H1 (cell line): ENCODE measurements at regions not wholly inside any gene's neighbourhood (a gene's known extent, or its start where the extent isn't known, plus 50 kb on each side); places are given as distances from the start of the nearest gene placed in this dataset.
A peak's percentile ranks its signal among the peaks of the same experiment; 100 is the strongest.

ENCODE experiments used
- CTCF ChIA-PET: fragments of 300-600 bp; sonication (Branson Sonifier 250); formaldehyde crosslinking; loops from one replicate; lab custom pipeline; 2021; ENCODE audit not compliant: partially characterized antibody; lab: Charles Lee
- POLR2A ChIA-PET: fragments of 300-600 bp; sonication (Branson Sonifier 250); formaldehyde crosslinking; loops from one replicate; lab custom pipeline; 2021; ENCODE audit warnings: inconsistent platforms; ENCODE audit not compliant: partially characterized antibody; lab: Charles Lee
- DNase-seq, 2 experiments: peaks; one replicate each; pipeline versions ENCODE4 v3.0.0 to v3.0.0-alpha.2; 2010 to 2022; ENCODE audit warnings: low spot score in 2 of 2, low read depth in 1 of 2, mixed read lengths in 1 of 2
- FAIRE-seq: peaks from 2 replicates; lab custom pipeline; 2011; peaks lifted over from hg19 to GRCh38; lab: Jason Lieb, UNC
- H2AFZ ChIP-seq: 2 replicates; pipeline ENCODE4 v1.8.1; 2012; ENCODE audit warnings: low read length, inconsistent platforms
- H2AK5ac ChIP-seq: 2 replicates; pipeline ENCODE4 v1.6.1; 2013; ENCODE audit warnings: low read depth, low read length
- H2BK120ac ChIP-seq: replicated peaks from 2 replicates; pipeline ENCODE3; 2013; ENCODE audit warnings: low read depth, low read length, inconsistent platforms
- H2BK12ac ChIP-seq: 2 replicates; pipeline ENCODE4 v1.6.1; 2013; ENCODE audit warnings: low read depth, low read length
- H2BK15ac ChIP-seq: 2 replicates; pipeline ENCODE4 v1.6.1; 2013; ENCODE audit warnings: low read length
- H2BK20ac ChIP-seq: 2 replicates; pipeline ENCODE4 v1.6.1; 2013; ENCODE audit warnings: low read length
- H2BK5ac ChIP-seq: 2 replicates; pipeline ENCODE4 v1.6.1; 2013; ENCODE audit warnings: low read depth, low read length
- H3K14ac ChIP-seq: 2 replicates; pipeline ENCODE4 v1.6.1; 2013; ENCODE audit warnings: inconsistent platforms; ENCODE audit not compliant: insufficient read length
- H3K18ac ChIP-seq: 2 replicates; pipeline ENCODE4 v1.6.1; 2013; ENCODE audit warnings: low read length; ENCODE audit errors: extremely low read depth
- H3K23ac ChIP-seq: 2 replicates; pipeline ENCODE4 v1.6.1; 2013; ENCODE audit warnings: inconsistent platforms; ENCODE audit not compliant: insufficient read length
- H3K23me2 ChIP-seq: 2 replicates; pipeline ENCODE4 v1.6.1; 2013; ENCODE audit warnings: low read depth, low read length
- H3K27ac ChIP-seq: 2 replicates; pipeline ENCODE4 v1.6.1; 2011; ENCODE audit warnings: low read depth, low read length, inconsistent platforms
- H3K27me3 ChIP-seq, 4 experiments: replicated peaks in 1 of 4; 1 replicate in 1 of 4; 2 replicates in 3 of 4; pipeline versions ENCODE4 v1.6.1 to v1.8.1; 2011 to 2013; ENCODE audit warnings: low read length in 3 of 4, mild to moderate bottlenecking in 3 of 4, inconsistent platforms in 2 of 4, mixed read lengths in 2 of 4, moderate library complexity in 1 of 4; ENCODE audit not compliant: control insufficient read depth in 3 of 4, insufficient read depth in 3 of 4; ENCODE audit errors: extremely low read depth in 1 of 4
- H3K36me3 ChIP-seq, 4 experiments: 2 replicates each; pipeline versions ENCODE4 v1.6.1 to v1.8.1; 2011 to 2013; ENCODE audit warnings: mild to moderate bottlenecking in 4 of 4, low read length in 3 of 4, moderate library complexity in 2 of 4, control low read depth in 1 of 4, inconsistent platforms in 1 of 4; ENCODE audit not compliant: insufficient read depth in 4 of 4, control insufficient read depth in 2 of 4
- H3K4ac ChIP-seq: replicated peaks from 2 replicates; pipeline ENCODE3; 2013; ENCODE audit warnings: low read length, low read depth, mixed read lengths, inconsistent platforms; ENCODE audit not compliant: insufficient read length
- H3K4me1 ChIP-seq, 4 experiments: replicated peaks in 1 of 4; 1 replicate in 1 of 4; 2 replicates in 3 of 4; pipeline versions ENCODE4 v1.6.1 to v1.8.1; 2011 to 2013; ENCODE audit warnings: low read length in 3 of 4, inconsistent platforms in 2 of 4, mixed read lengths in 1 of 4; ENCODE audit not compliant: insufficient read depth in 4 of 4, control insufficient read depth in 3 of 4
- H3K4me2 ChIP-seq, 2 experiments: 2 replicates each; pipeline versions ENCODE4 v1.6.1 to v1.8.1; 2011 to 2013; ENCODE audit warnings: low read depth in 2 of 2, low read length in 2 of 2, control low read depth in 1 of 2, inconsistent platforms in 1 of 2, mild to moderate bottlenecking in 1 of 2; ENCODE audit not compliant: insufficient read depth in 1 of 2
- H3K4me3 ChIP-seq, 4 experiments: fragments of 200-600, 300-600 bp in 1 of 4; sonication (generic), shearing (Covaris generic), sonication (Bioruptor Twin) in 1 of 4; 2 replicates each; pipeline versions ENCODE4 v1.5.1 to v1.8.1; 2011 to 2016; ENCODE audit warnings: low read length in 4 of 4, low read depth in 3 of 4, control low read depth in 2 of 4, inconsistent platforms in 2 of 4, mild to moderate bottlenecking in 2 of 4, mixed read lengths in 1 of 4, moderate library complexity in 1 of 4; ENCODE audit not compliant: insufficient read depth in 2 of 4; ENCODE audit errors: extremely low read depth in 1 of 4
- H3K56ac ChIP-seq: replicated peaks from 2 replicates; pipeline ENCODE3; 2013; ENCODE audit warnings: low read depth, mild to moderate bottlenecking, mixed read lengths, low read length, inconsistent platforms; ENCODE audit not compliant: insufficient read length
- H3K79me1 ChIP-seq: 2 replicates; pipeline ENCODE4 v1.6.1; 2013; ENCODE audit warnings: low read depth, low read length, control low read depth
- H3K79me2 ChIP-seq, 2 experiments: 2 replicates each; pipeline versions ENCODE4 v1.6.1 to v1.8.1; 2012 to 2013; ENCODE audit warnings: low read length in 2 of 2, mild to moderate bottlenecking in 2 of 2, inconsistent platforms in 1 of 2; ENCODE audit not compliant: insufficient read depth in 2 of 2, control insufficient read depth in 1 of 2
- H3K9ac ChIP-seq, 4 experiments: replicated peaks in 1 of 4; 1 replicate in 1 of 4; 2 replicates in 3 of 4; pipeline versions ENCODE4 v1.6.1 to v1.8.1; 2011 to 2013; ENCODE audit warnings: low read depth in 3 of 4, low read length in 3 of 4, control low read depth in 2 of 4, mild to moderate bottlenecking in 2 of 4, moderate library complexity in 2 of 4, inconsistent platforms in 1 of 4; ENCODE audit errors: extremely low read depth in 1 of 4
- H3K9me3 ChIP-seq, 2 experiments: 2 replicates each; pipeline versions ENCODE4 v1.6.1 to v1.8.1; 2012 to 2013; ENCODE audit warnings: mild to moderate bottlenecking in 2 of 2, moderate library complexity in 2 of 2, control low read depth in 1 of 2, inconsistent platforms in 1 of 2, low read depth in 1 of 2, low read length in 1 of 2, mixed read lengths in 1 of 2; ENCODE audit not compliant: insufficient read depth in 2 of 2
- H4K20me1 ChIP-seq, 2 experiments: replicated peaks in 1 of 2; 2 replicates each; pipeline versions ENCODE3 to v1.8.1; 2011 to 2013; ENCODE audit warnings: inconsistent platforms in 2 of 2, low read length in 2 of 2, mild to moderate bottlenecking in 1 of 2; ENCODE audit not compliant: insufficient read depth in 2 of 2, control insufficient read depth in 1 of 2
- H4K5ac ChIP-seq: 2 replicates; pipeline ENCODE4 v1.6.1; 2013; ENCODE audit warnings: low read length, low read depth, mixed read lengths, inconsistent platforms; ENCODE audit not compliant: insufficient read length
- H4K8ac ChIP-seq: 2 replicates; pipeline ENCODE4 v1.8.0; 2013; ENCODE audit warnings: mild to moderate bottlenecking, moderate library complexity, low read length, inconsistent platforms; ENCODE audit not compliant: insufficient read depth; ENCODE audit errors: extremely low read depth
- H4K91ac ChIP-seq: replicated peaks from 2 replicates; pipeline ENCODE3; 2013; ENCODE audit warnings: low read length, mixed read lengths, inconsistent platforms; ENCODE audit not compliant: insufficient read length
- BCL11A ChIP-seq, 2 experiments: IDR thresholded peaks; one replicate each; pipeline ENCODE4 v1.6.1; 2011; ENCODE audit warnings: low read depth in 2 of 2, low read length in 2 of 2, mild to moderate bottlenecking in 2 of 2
- CBX8 ChIP-seq: fragments of 300-800, 300-1000 bp; sonication (generic); IDR thresholded peaks from 2 replicates; pipeline ENCODE4 v1.7.1; 2016; ENCODE audit warnings: low read depth, low read length, borderline replicate concordance
- CHD2 ChIP-seq: IDR thresholded peaks from 2 replicates; pipeline ENCODE4 v1.6.1; 2012; ENCODE audit warnings: low read length, improper control_type of control experiment
- CTBP2 ChIP-seq: IDR thresholded peaks from 2 replicates; pipeline ENCODE4 v1.7.0; 2011; ENCODE audit warnings: borderline replicate concordance, mild to moderate bottlenecking, moderate library complexity, mixed read lengths, low read length; ENCODE audit not compliant: insufficient read depth, insufficient read length
- JUN ChIP-seq: IDR thresholded peaks from 2 replicates; pipeline ENCODE4 v1.6.1; 2011; ENCODE audit warnings: low read depth, mild to moderate bottlenecking, improper control_type of control experiment, low read length
- POLR2A ChIP-seq, 2 experiments: IDR thresholded peaks; 1 replicate in 1 of 2; 2 replicates in 1 of 2; pipeline ENCODE4 v1.6.1; 2011; ENCODE audit warnings: low read depth in 2 of 2, low read length in 2 of 2, mild to moderate bottlenecking in 2 of 2; ENCODE audit errors: control extremely low read depth in 1 of 2
- POLR2AphosphoS5 ChIP-seq: IDR thresholded peaks from 2 replicates; pipeline ENCODE4 v1.6.1; 2011; ENCODE audit warnings: low read depth, low read length
- RNF2 ChIP-seq: fragments of 200-900, 300-1000 bp; sonication (generic); IDR thresholded peaks from 2 replicates; pipeline ENCODE4 v1.7.1; 2016; ENCODE audit warnings: borderline replicate concordance, low read depth, mild to moderate bottlenecking, antibody characterized with exemption, low read length; ENCODE audit not compliant: poor library complexity, severe bottlenecking; ENCODE audit errors: missing control alignments
- SIN3A ChIP-seq, 2 experiments: IDR thresholded peaks in 1 of 2; conservative IDR thresholded peaks in 1 of 2; 2 replicates each; pipeline ENCODE4 v1.6.1; 2011 to 2012; ENCODE audit warnings: low read length in 2 of 2, improper control_type of control experiment in 1 of 2, low read depth in 1 of 2, mild to moderate bottlenecking in 1 of 2
- TAF1 ChIP-seq: IDR thresholded peaks from 2 replicates; pipeline ENCODE4 v1.6.1; 2011; ENCODE audit warnings: mild to moderate bottlenecking, low read depth, low read length
- TCF12 ChIP-seq: IDR thresholded peaks from 2 replicates; pipeline ENCODE4 v1.6.1; 2011; ENCODE audit warnings: low read depth, mild to moderate bottlenecking, low read length
- WGBS, 2 experiments: shearing (Covaris generic) in 1 of 2; methylation state at CpG; one replicate each; pipeline versions ENCODE4 v1.1.6 to v1.1.7; 2013 to 2015; ENCODE audit warnings: low lambda C conversion rate in 2 of 2, mixed read lengths in 2 of 2, inconsistent platforms in 1 of 2, low coverage in 1 of 2, missing lambda C conversion rate in 1 of 2; ENCODE audit not compliant: insufficient replicate concordance in 2 of 2, insufficient coverage in 1 of 2, insufficient read length in 1 of 2; ENCODE audit errors: extremely low coverage in 1 of 2, missing lambda C conversion rate in 1 of 2; 5-methylcytosine and 5-hydroxymethylcytosine counted together

- Histone ChIP-seq H3K4me3 (no peak overlapping the region), H3K9me3 (no peaks in the 10 kb centered on the region), H3K79me1 (no peaks in the 10 kb centered on the region), H3K56ac (no peak overlapping the region), H2BK120ac (no peak overlapping the region), H3K4me1 (peaks cover 0 to 8% (median 0%) of the 10 kb centered on the region in 4 experiments; a peak in 1 of 7 replicates), H3K14ac (no peak overlapping the region), H4K20me1 (no peaks in the 10 kb centered on the region), H3K18ac (no peak overlapping the region), H3K79me2 (no peaks in the 10 kb centered on the region), H2BK12ac (peak overlapping the region; percentile 27; the same call in 1 of the 2 replicates), H3K23me2 (no peaks in the 10 kb centered on the region; the same call in 1 of the 2 replicates), H4K5ac (no peak overlapping the region), H2BK5ac (no peak overlapping the region), H3K4me2 (no peak overlapping the region), H3K27me3 (no peaks in the 10 kb centered on the region; a peak in 1 of 7 replicates), H2AK5ac (no peak overlapping the region), H2BK20ac (no peak overlapping the region), H2BK15ac (no peak overlapping the region), H3K27ac (no peak overlapping the region), H3K9ac (no peak overlapping the region), H4K91ac (no peak overlapping the region), H3K23ac (no peak overlapping the region), H2AFZ (no peak overlapping the region), H3K36me3 (no peaks in the 10 kb centered on the region), H3K4ac (no peak overlapping the region), H4K8ac (no peak overlapping the region)
- 87% methylated on average over 12 of the region's 12 CpGs; no CpG with 5 or more reads in 1 of the 2 experiments for WGBS, 2 experiments
- FAIRE-seq (no peak), DNase-seq (no peak)
- POLR2A ChIA-PET, result interaction anchor here (1.0 kb wide), 1 partner anchor 381 kb away, joined by 3 read pairs; no protein-coding TSS in a partner anchor
- CTCF ChIA-PET, result interaction anchor here (0.7 to 8.6 kb wide), 13 partner anchors 9 to 454 kb away, joined by 3 to 60 read pairs (median 4); no protein-coding TSS in a partner anchor
- TF ChIP-seq POLR2A (IDR thresholded peaks at IDR 0.05; ENCODE audit: control extremely low read depth in 1 of 2, low read depth in 2 of 2, low read length in 2 of 2) (no peak), POLR2AphosphoS5 (no peak), TAF1 (no peak), RNF2 (no peak), SIN3A (conservative IDR thresholded peaks at IDR 0.05 in 1 of 2, IDR thresholded peaks at IDR 0.05 in 1 of 2; ENCODE audit: low read depth in 1 of 2, low read length in 2 of 2) (no peak), JUN (no peak), CBX8 (no peak), BCL11A (IDR thresholded peaks at IDR 0.05; ENCODE audit: low read depth in 2 of 2, low read length in 2 of 2) (no peak), CHD2 (no peak), TCF12 (no peak), CTBP2 (no peak)
These were observed 261.2 kb downstream of the BMP7 start for GRCh38 chr20:57004951-57005933.
